IMR-90 (cell line): ENCODE measurements at regions not wholly inside any gene's neighbourhood (a gene's known extent, or its start where the extent isn't known, plus 50 kb on each side); places are given as distances from the start of the nearest gene placed in this dataset.

Experiments used
- CEBPB ChIP-seq: IDR thresholded peaks from 2 replicates; pipeline ENCODE4 v1.6.1; 2012; ENCODE audit warnings: low read depth, low read length, improper control_type of control experiment
- CTCF ChIP-seq: conservative IDR thresholded peaks from 2 replicates; pipeline ENCODE4 v1.5.1; 2012; ENCODE audit warnings: mild to moderate bottlenecking, low read depth, low read length, improper control_type of control experiment

- TF ChIP-seq CTCF (no peak), CEBPB (no peak)
Observed at GRCh38 chr2:131419441-131419840, 55.5 kb upstream of the RAB6D start.
